D721Med (cell line): ENCODE measurements at regions not wholly inside any gene's neighbourhood (a gene's known extent, or its start where the extent isn't known, plus 50 kb on each side); places are given as distances from the start of the nearest gene placed in this dataset.
A peak's percentile ranks its signal among the peaks of the same experiment; 100 is the strongest.

ENCODE experiments used
- DNase-seq: peaks from one replicate; pipeline ENCODE4 v3.0.0; 2011; ENCODE audit warnings: low spot score; ENCODE audit not compliant: insufficient read length
- FAIRE-seq: peaks from 2 replicates; lab custom pipeline; 2011; peaks lifted over from hg19 to GRCh38; lab: Jason Lieb, UNC
- CTCF ChIP-seq: IDR thresholded peaks from 2 replicates; pipeline ENCODE4 v1.5.1; 2012; ENCODE audit warnings: mild to moderate bottlenecking, control low read depth; ENCODE audit not compliant: insufficient read depth; ENCODE audit errors: missing control alignments

GRCh38 chr9:89745601-89746376, 141.0 kb downstream of the GADD45G start:
- no peak for FAIRE-seq

DNA sequence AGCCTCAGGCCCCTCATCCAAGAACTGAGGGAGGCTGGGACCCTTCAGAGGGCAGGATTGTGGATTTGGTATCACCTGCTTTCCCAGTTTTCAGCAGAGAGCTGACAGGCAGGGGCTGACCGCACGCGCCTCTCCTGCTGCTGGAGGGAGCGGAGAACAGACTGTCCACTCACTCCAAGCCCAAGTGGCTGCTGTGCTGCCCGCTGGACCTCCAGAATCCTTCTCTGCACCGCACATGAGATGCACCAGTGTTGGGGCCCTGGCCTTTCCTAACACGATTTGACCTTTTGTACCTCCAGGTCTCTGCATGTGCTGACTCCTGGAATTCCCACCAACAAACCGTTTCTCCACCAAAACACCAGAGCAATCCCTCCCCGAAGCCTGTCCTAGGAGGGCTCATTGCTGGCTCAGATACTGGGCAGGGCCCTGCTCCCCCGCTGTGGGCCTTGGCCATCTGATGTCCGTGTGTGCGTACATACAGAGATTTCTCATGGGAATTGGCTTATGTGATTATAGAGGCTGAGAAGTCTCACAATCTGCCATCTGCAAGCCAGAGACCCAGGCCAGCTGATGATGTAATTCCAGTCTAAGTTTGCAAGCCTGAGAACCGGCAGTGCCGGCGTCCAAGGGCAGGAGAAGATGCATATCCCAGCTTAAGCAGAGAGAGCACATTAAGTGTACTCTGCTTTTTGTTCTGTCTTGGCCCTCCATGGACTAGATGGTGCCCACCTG, 141.7 kb downstream of the GADD45G start:
- no peak for TF ChIP-seq CTCF
- FAIRE-seq: peak; percentile 95
- peak; percentile 55 for DNase-seq

More at GRCh38 chr9:89745601-89746376, 141.0 kb downstream of the GADD45G start:
- TF ChIP-seq CTCF: no peak
- DNase-seq: no peak

GRCh38 chr9:89747596-89747995, 142.8 kb downstream of the GADD45G start:
- no peak for FAIRE-seq
- no peak for TF ChIP-seq CTCF
- no peak for DNase-seq

GRCh38 chr9:89748021-89748670, 143.3 kb downstream of the GADD45G start:
- TF ChIP-seq CTCF: no peak
- DNase-seq (no peak), FAIRE-seq (peak; percentile 55)

DNA sequence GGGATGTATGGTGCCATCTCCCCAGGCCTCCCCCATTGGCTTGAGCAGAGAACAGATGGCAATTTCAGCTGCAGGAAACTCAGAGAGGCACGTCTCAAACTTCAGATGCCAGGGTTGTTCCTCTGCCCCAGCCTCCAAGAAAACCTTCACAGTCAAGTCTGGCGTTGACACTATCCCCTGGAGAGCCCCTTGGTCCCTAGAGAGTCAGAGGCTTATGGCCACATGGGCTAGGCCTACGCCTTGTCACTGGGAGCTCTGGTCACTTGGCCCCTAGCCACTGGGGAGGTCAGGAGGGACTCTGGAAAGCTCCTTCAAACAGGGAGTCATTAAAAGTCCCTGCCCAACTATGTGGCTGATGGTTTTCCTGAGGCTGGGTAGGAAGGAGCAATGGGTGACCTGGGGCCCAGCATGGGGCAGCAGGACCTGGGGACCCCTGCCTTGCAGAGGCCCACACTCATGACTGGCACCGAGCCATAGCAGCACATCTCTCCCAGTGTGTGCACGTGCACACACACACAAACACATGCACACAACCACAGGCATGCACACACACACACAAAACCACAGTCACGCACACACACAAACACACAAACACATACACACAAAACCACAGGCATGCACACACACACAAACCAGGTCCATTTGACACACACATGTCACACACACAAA, 144.2 kb downstream of the GADD45G start:
- DNase-seq (no peak), FAIRE-seq (no peak)
- TF ChIP-seq CTCF: no peak

DNA sequence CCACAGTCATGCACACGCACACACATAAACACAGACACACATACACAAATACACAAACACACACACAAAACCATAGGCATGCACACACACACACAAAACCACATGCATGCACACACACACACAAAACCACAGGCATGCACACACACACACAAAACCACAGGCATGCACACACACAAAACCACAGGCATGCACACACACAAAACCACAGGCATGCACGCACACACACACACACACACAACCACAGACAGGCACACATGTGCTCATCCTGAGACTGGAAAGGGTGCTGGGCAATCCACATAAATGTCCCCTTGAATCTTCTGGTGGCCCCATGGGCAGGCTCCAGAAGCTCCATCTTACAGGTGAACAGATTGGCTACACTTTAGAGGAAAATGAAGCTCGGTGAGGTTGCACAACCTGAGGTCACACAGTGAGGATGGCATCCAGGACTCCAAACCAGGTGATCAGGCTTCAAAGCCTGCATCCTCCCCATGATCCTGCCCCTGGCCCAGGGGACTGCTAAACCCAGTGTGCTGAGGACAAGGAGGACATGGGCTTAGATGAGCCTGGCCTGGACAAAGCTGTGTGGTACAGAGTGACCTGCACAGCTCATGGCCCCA, 144.8 kb downstream of the GADD45G start:
- DNase-seq (no peak), FAIRE-seq (no peak)
- TF ChIP-seq CTCF: no peak
